ENCODE measurements at regions not wholly inside any gene's neighbourhood (a gene's known extent, or its start where the extent isn't known, plus 50 kb on each side); places are given as distances from the start of the nearest gene placed in this dataset.

DNA sequence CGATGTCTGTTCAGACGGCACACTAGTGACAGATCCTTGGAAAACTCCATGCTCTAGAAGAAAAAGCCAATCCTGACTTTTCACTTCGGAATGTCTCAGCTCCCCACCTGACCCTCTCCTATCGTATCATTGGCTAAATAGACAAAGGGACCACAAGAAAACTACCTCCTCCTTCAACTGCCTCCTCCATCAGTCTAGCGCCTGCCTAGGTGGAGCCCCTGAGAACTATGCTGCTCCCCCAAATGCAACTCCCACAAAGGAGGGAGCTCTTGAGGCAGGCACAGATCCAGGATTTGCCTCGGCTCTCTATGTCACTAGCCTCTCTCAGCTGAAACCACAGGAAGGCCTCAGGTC is 148.4 kb downstream of the TOMM20 start (continued):
- TF ChIP-seq, protein P1, sequence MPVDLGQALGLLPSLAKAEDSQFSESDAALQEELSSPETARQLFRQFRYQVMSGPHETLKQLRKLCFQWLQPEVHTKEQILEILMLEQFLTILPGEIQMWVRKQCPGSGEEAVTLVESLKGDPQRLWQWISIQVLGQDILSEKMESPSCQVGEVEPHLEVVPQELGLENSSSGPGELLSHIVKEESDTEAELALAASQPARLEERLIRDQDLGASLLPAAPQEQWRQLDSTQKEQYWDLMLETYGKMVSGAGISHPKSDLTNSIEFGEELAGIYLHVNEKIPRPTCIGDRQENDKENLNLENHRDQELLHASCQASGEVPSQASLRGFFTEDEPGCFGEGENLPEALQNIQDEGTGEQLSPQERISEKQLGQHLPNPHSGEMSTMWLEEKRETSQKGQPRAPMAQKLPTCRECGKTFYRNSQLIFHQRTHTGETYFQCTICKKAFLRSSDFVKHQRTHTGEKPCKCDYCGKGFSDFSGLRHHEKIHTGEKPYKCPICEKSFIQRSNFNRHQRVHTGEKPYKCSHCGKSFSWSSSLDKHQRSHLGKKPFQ (CRISPR knock-in tag; IDR thresholded peaks at IDR 0.05; ENCODE audit: insufficient replicate concordance), result peak; percentile 1
- TF ChIP-seq HMGA1 (CRISPR knock-in tag; conservative IDR thresholded peaks at IDR 0.05) (no peak), SMAD1 (CRISPR knock-in tag; IDR thresholded peaks at IDR 0.05; ENCODE audit: borderline replicate concordance, low read depth) (no peak), SRF (IDR thresholded peaks at IDR 0.05; ENCODE audit: low read depth, low read length) (no peak), ZNF709 (CRISPR knock-in tag; IDR thresholded peaks at IDR 0.05) (no peak), ZNF329 (CRISPR knock-in tag; IDR thresholded peaks at IDR 0.05; ENCODE audit: low read depth) (no peak), RBFOX2 (IDR thresholded peaks at IDR 0.05; ENCODE audit: low read depth, low read length) (peak; percentile 27; the same call in 1 of the 2 replicates), ZNF782 (CRISPR knock-in tag; IDR thresholded peaks at IDR 0.05; ENCODE audit: borderline replicate concordance) (no peak), ZNF562 (CRISPR knock-in tag; IDR thresholded peaks at IDR 0.05; ENCODE audit: borderline replicate concordance) (no peak), ZNF672 (CRISPR knock-in tag; IDR thresholded peaks at IDR 0.05) (no peak), ZZZ3 (CRISPR knock-in tag; IDR thresholded peaks at IDR 0.05; ENCODE audit: borderline replicate concordance) (no peak), ETV6 (CRISPR knock-in tag; conservative IDR thresholded peaks at IDR 0.05) (no peak), ZNF30 (CRISPR knock-in tag; IDR thresholded peaks at IDR 0.05) (no peak), ETV5 (CRISPR knock-in tag; IDR thresholded peaks at IDR 0.05; ENCODE audit: borderline replicate concordance) (no peak), TARDBP (CRISPR knock-in tag; IDR thresholded peaks at IDR 0.05) (no peak)
- TF ChIP-seq, protein P2, sequence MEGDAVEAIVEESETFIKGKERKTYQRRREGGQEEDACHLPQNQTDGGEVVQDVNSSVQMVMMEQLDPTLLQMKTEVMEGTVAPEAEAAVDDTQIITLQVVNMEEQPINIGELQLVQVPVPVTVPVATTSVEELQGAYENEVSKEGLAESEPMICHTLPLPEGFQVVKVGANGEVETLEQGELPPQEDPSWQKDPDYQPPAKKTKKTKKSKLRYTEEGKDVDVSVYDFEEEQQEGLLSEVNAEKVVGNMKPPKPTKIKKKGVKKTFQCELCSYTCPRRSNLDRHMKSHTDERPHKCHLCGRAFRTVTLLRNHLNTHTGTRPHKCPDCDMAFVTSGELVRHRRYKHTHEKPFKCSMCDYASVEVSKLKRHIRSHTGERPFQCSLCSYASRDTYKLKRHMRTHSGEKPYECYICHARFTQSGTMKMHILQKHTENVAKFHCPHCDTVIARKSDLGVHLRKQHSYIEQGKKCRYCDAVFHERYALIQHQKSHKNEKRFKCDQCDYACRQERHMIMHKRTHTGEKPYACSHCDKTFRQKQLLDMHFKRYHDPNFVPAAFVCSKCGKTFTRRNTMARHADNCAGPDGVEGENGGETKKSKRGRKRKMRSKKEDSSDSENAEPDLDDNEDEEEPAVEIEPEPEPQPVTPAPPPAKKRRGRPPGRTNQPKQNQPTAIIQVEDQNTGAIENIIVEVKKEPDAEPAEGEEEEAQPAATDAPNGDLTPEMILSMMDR (CRISPR knock-in tag; IDR thresholded peaks at IDR 0.05), result peak; percentile 37; the same call in 1 of the 2 replicates
- TF ChIP-seq, protein P3, sequence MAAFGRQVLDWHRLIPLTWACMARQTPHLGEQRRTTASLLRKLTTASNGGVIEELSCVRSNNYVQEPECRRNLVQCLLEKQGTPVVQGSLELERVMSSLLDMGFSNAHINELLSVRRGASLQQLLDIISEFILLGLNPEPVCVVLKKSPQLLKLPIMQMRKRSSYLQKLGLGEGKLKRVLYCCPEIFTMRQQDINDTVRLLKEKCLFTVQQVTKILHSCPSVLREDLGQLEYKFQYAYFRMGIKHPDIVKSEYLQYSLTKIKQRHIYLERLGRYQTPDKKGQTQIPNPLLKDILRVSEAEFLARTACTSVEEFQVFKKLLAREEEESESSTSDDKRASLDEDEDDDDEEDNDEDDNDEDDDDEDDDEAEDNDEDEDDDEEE (CRISPR knock-in tag; IDR thresholded peaks at IDR 0.05), result no peak
- TF ChIP-seq, protein P4, sequence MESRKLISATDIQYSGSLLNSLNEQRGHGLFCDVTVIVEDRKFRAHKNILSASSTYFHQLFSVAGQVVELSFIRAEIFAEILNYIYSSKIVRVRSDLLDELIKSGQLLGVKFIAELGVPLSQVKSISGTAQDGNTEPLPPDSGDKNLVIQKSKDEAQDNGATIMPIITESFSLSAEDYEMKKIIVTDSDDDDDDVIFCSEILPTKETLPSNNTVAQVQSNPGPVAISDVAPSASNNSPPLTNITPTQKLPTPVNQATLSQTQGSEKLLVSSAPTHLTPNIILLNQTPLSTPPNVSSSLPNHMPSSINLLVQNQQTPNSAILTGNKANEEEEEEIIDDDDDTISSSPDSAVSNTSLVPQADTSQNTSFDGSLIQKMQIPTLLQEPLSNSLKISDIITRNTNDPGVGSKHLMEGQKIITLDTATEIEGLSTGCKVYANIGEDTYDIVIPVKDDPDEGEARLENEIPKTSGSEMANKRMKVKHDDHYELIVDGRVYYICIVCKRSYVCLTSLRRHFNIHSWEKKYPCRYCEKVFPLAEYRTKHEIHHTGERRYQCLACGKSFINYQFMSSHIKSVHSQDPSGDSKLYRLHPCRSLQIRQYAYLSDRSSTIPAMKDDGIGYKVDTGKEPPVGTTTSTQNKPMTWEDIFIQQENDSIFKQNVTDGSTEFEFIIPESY (CRISPR knock-in tag; IDR thresholded peaks at IDR 0.05), result no peak
- TF ChIP-seq, protein P5, sequence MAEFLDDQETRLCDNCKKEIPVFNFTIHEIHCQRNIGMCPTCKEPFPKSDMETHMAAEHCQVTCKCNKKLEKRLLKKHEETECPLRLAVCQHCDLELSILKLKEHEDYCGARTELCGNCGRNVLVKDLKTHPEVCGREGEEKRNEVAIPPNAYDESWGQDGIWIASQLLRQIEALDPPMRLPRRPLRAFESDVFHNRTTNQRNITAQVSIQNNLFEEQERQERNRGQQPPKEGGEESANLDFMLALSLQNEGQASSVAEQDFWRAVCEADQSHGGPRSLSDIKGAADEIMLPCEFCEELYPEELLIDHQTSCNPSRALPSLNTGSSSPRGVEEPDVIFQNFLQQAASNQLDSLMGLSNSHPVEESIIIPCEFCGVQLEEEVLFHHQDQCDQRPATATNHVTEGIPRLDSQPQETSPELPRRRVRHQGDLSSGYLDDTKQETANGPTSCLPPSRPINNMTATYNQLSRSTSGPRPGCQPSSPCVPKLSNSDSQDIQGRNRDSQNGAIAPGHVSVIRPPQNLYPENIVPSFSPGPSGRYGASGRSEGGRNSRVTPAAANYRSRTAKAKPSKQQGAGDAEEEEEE (CRISPR knock-in tag; IDR thresholded peaks at IDR 0.05; ENCODE audit: borderline replicate concordance), result no peak
- TF ChIP-seq, protein P6, sequence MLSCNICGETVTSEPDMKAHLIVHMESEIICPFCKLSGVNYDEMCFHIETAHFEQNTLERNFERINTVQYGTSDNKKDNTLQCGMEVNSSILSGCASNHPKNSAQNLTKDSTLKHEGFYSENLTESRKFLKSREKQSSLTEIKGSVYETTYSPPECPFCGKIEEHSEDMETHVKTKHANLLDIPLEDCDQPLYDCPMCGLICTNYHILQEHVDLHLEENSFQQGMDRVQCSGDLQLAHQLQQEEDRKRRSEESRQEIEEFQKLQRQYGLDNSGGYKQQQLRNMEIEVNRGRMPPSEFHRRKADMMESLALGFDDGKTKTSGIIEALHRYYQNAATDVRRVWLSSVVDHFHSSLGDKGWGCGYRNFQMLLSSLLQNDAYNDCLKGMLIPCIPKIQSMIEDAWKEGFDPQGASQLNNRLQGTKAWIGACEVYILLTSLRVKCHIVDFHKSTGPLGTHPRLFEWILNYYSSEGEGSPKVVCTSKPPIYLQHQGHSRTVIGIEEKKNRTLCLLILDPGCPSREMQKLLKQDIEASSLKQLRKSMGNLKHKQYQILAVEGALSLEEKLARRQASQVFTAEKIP (CRISPR knock-in tag; IDR thresholded peaks at IDR 0.05; ENCODE audit: borderline replicate concordance), result no peak
